SU-DHL-6 (cell line): ENCODE measurements at regions not wholly inside any gene's neighbourhood (a gene's known extent, or its start where the extent isn't known, plus 50 kb on each side); places are given as distances from the start of the nearest gene placed in this dataset.

ENCODE experiments used
- H2AFZ ChIP-seq: fragments of 200-600 bp; sonication (generic); 2 replicates; pipeline ENCODE4 v1.6.1; 2014; ENCODE audit warnings: low read depth, mild to moderate bottlenecking, moderate library complexity, mixed read lengths, antibody characterized with exemption, low read length; ENCODE audit not compliant: severe bottlenecking
- H3F3A ChIP-seq: fragments of 200-600 bp; shearing (Covaris generic); 2 replicates; pipeline ENCODE4 v1.6.0; 2016; ENCODE audit warnings: antibody characterized with exemption, mild to moderate bottlenecking; ENCODE audit not compliant: insufficient read depth
- H3K27ac ChIP-seq: fragments of 200-600 bp; sonication (generic); 2 replicates; pipeline ENCODE4 v1.5.1; 2016; ENCODE audit warnings: low read depth, mild to moderate bottlenecking, low read length, moderate library complexity, mixed read lengths
- H3K27me3 ChIP-seq: fragments of 200-600 bp; sonication (generic), shearing (Covaris generic); 2 replicates; pipeline ENCODE4 v1.6.0; 2014; ENCODE audit warnings: mild to moderate bottlenecking, low read length
- H3K36me3 ChIP-seq: fragments of 200-600 bp; sonication (generic); 2 replicates; pipeline ENCODE4 v1.6.1; 2014; ENCODE audit warnings: mild to moderate bottlenecking, low read length, mixed read lengths
- H3K4me2 ChIP-seq: fragments of 300-600, 200-600 bp; shearing (Covaris generic), sonication (generic); 2 replicates; pipeline ENCODE4 v1.6.0; 2014; ENCODE audit warnings: low read length, low read depth, mild to moderate bottlenecking; ENCODE audit not compliant: poor library complexity, severe bottlenecking
- H3K4me3 ChIP-seq: fragments of 200-600 bp; sonication (generic); 2 replicates; pipeline ENCODE4 v1.5.1; 2014; ENCODE audit warnings: antibody characterized with exemption, low read length, mild to moderate bottlenecking, mixed read lengths; ENCODE audit not compliant: insufficient read depth, poor library complexity, severe bottlenecking
- H3K79me2 ChIP-seq: fragments of 200-600 bp; sonication (generic); 2 replicates; pipeline ENCODE4 v1.6.1; 2014; ENCODE audit warnings: mild to moderate bottlenecking, low read length, moderate library complexity; ENCODE audit not compliant: insufficient read depth
- H3K9ac ChIP-seq: fragments of 200-600 bp; sonication (generic); 2 replicates; pipeline ENCODE4 v1.7.0; 2014; ENCODE audit warnings: mild to moderate bottlenecking, low read length
- H3K9me2 ChIP-seq: fragments of 200-600 bp; sonication (generic); replicated peaks from 2 replicates; pipeline ENCODE4 v1.6.1; 2014; ENCODE audit warnings: low read length; ENCODE audit not compliant: insufficient read depth
- H3K9me3 ChIP-seq: fragments of 200-600 bp; sonication (generic); 2 replicates; pipeline ENCODE4 v1.6.1; 2014; ENCODE audit warnings: low read length, mixed read lengths; ENCODE audit not compliant: insufficient read depth
- H4K20me1 ChIP-seq: fragments of 200-600 bp; sonication (generic); 2 replicates; pipeline ENCODE4 v1.6.1; 2014; ENCODE audit warnings: low read depth, mild to moderate bottlenecking, antibody characterized with exemption, low read length, moderate library complexity, mixed read lengths
- CTCF ChIP-seq: fragments of 200-600 bp; sonication (generic); IDR thresholded peaks from one replicate; pipeline ENCODE4 v1.5.1; 2017; ENCODE audit warnings: antibody characterized with exemption, mild to moderate bottlenecking, low read length, moderate library complexity; ENCODE audit not compliant: insufficient read depth, poor library complexity, severe bottlenecking
- EZH2phosphoT487 ChIP-seq: fragments of 200-600 bp; sonication (generic), shearing (Covaris generic); conservative IDR thresholded peaks from 2 replicates; pipeline ENCODE4 v1.6.1; 2018; ENCODE audit warnings: mild to moderate bottlenecking, antibody characterized with exemption, low read length, moderate library complexity, mixed read lengths

- TF ChIP-seq EZH2phosphoT487 = no peak
Observed at GRCh38 chr7:45404622-45405021, 169.5 kb upstream of the ADCY1 start.

DNA sequence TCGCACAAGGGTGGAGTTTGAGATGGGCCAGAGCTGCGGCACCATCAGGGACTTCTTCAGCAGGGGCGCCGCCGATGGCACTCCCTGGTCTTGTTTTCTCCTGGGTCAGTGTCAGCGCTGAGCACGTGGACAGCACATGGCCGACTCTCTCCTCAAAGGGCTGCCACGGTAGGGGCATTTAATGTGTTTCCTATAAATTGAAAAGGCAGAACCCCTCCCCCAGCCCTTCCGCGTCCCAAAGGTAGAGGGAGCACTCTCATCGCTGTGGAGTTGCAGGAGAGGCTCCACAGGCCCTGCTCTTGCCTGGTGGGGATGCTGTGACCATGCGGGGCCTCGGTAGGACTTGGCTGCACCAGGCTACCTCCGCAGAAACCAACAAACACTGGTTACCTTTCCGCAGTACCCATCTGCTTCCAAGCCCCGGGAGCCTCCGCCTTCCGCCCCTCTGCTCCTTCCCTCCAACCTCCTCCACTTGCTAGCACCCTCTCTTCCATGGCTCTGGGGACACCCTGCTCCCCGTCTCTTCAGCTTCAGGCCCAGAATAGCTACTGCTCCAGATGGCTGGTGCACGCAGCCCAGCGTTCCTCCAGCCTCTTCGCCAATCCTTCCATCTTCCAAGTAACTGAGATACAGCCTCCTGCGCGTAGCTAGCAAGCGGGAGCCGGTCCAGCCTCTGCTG, 166.3 kb upstream of the ADCY1 start:
- H3K36me3 ChIP-seq = no peaks in the 10 kb centered on the region
- no peaks in the 10 kb centered on the region for H3F3A ChIP-seq
- no peaks in the 10 kb centered on the region for H3K79me2 ChIP-seq
- H3K4me3 ChIP-seq = no peak overlapping the region
- no peaks in the 10 kb centered on the region for H3K9me3 ChIP-seq
- H3K4me2 ChIP-seq = no peak overlapping the region
- no peak for TF ChIP-seq EZH2phosphoT487
- no peak for TF ChIP-seq CTCF
- H4K20me1 ChIP-seq = no peaks in the 10 kb centered on the region
- no peak overlapping the region for H3K9ac ChIP-seq
- H2AFZ ChIP-seq = no peak overlapping the region
- no peaks in the 10 kb centered on the region for H3K9me2 ChIP-seq
- peaks cover 2% of the 10 kb centered on the region; the same call in 1 of the 2 replicates for H3K27me3 ChIP-seq
- no peak overlapping the region for H3K27ac ChIP-seq

More at GRCh38 chr7:45404622-45405021, 169.5 kb upstream of the ADCY1 start:
- Histone ChIP-seq H2AFZ (no peak overlapping the region), H3K4me3 (no peak overlapping the region), H3F3A (no peaks in the 10 kb centered on the region), H3K9me2 (no peaks in the 10 kb centered on the region), H3K9me3 (no peaks in the 10 kb centered on the region), H3K36me3 (no peaks in the 10 kb centered on the region), H3K79me2 (no peaks in the 10 kb centered on the region), H4K20me1 (no peaks in the 10 kb centered on the region), H3K4me2 (no peak overlapping the region), H3K9ac (no peak overlapping the region), H3K27ac (no peak overlapping the region), H3K27me3 (peaks cover 2% of the 10 kb centered on the region; the same call in 1 of the 2 replicates)

- no peaks in the 10 kb centered on the region for H3K9me3 ChIP-seq
- peaks cover 2% of the 10 kb centered on the region; the same call in 1 of the 2 replicates for H3K27me3 ChIP-seq
- H3K9ac ChIP-seq = no peak overlapping the region
- no peaks in the 10 kb centered on the region for H3K36me3 ChIP-seq
- no peaks in the 10 kb centered on the region for H3K79me2 ChIP-seq
- no peak overlapping the region for H3K27ac ChIP-seq
- H3K4me2 ChIP-seq = no peak overlapping the region
- no peaks in the 10 kb centered on the region for H3F3A ChIP-seq
- H2AFZ ChIP-seq = no peak overlapping the region
- H4K20me1 ChIP-seq = no peaks in the 10 kb centered on the region
- H3K9me2 ChIP-seq = no peaks in the 10 kb centered on the region
- no peak overlapping the region for H3K4me3 ChIP-seq
- TF ChIP-seq EZH2phosphoT487 (no peak), CTCF (no peak)
Observed at GRCh38 chr7:45408409-45408737, 165.8 kb upstream of the ADCY1 start.

DNA sequence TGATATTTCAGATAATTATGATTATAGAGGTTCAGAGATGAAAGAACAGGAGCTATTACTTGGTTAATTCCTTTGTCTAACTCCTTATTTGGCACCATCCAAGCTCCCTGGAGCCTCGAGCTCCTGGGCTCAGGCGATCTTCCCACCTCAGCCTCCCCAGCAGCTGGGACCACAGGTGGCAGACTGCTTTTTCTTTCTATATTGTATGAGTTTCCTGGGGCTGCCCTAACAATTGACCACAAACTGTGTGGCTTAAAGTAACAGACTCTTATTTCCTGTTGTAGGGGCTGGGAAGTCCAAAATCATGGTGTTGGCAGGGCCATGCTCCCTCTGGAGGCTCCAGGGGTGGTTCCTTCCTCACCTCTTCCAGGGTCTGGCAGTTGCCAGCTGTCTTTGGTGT, 163.3 kb upstream of the ADCY1 start:
- H4K20me1 ChIP-seq = no peaks in the 10 kb centered on the region
- no peaks in the 10 kb centered on the region for H3K79me2 ChIP-seq
- no peak overlapping the region for H2AFZ ChIP-seq
- no peaks in the 10 kb centered on the region for H3K36me3 ChIP-seq
- H3K27ac ChIP-seq = no peak overlapping the region
- H3K4me2 ChIP-seq = no peak overlapping the region
- H3K27me3 ChIP-seq = peaks cover 2% of the 10 kb centered on the region; the same call in 1 of the 2 replicates
- no peak for TF ChIP-seq CTCF
- TF ChIP-seq EZH2phosphoT487 = no peak
- H3K9me2 ChIP-seq = no peaks in the 10 kb centered on the region
- H3K9ac ChIP-seq = no peak overlapping the region
- H3K9me3 ChIP-seq = no peaks in the 10 kb centered on the region
- H3F3A ChIP-seq = no peaks in the 10 kb centered on the region
- no peak overlapping the region for H3K4me3 ChIP-seq
